ENCODE measurements at regions not wholly inside any gene's neighbourhood (a gene's known extent, or its start where the extent isn't known, plus 50 kb on each side); places are given as distances from the start of the nearest gene placed in this dataset.
A peak's percentile ranks its signal among the peaks of the same experiment; 100 is the strongest.
"Not testable (repeated sequence)": the region's sequence is repeated elsewhere in the genome, so short reads cannot be mapped to it uniquely, and the experiment has no call there.

DNA sequence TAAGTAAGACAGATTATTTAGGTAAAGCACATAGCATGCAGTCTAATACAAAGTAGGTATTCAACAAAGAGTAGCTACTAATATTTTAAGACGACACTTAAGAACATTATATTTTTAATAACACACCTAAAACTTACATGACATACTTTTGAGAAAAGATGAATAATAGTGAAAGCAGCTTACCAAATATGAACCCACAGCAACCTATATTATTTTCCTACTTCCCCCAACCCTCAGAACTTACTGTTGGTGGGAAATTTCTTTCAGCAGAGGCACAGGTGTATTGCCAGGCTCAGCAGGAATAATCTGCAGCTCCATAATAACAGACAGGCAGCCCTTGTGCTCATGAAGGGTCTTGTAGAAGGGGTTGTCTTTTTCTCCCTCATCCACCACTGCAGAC is 498.9 kb downstream of the GLUD2 start:
- no peaks in the 10 kb centered on the region for H3K36me3 Mint-ChIP-seq (ENCODE audit: low read depth)
- no peak overlapping the region for H3K4me3 Mint-ChIP-seq

DNA sequence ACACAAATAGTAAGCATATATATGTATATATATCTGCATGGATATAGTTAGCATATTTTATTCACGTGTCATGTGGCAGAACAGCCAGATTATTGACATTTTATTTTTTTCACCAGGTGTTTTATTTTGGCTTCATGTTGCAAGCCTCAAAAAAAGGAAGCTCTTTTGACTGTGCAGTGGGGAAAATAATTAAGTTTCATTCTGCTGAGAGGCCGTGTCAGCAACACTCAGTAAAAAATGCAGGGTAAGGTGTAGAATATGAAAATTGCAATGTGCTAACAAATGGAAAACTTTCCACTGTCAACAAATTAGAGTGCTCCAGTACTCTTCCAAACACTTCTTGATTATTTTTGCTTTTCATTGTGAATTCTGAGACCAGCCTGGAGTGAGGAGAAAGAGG is 511.5 kb downstream of the GLUD2 start:
- Mint-ChIP-seq H3K9me3 (no peaks in the 10 kb centered on the region), H3K36me3 (ENCODE audit: low read depth) (no peaks in the 10 kb centered on the region), H3K4me1 (ENCODE audit: low read depth) (no peaks in the 10 kb centered on the region), H3K4me3 (peak overlapping the region; percentile 30), H3K27ac (no peak overlapping the region), H3K27me3 (no peaks in the 10 kb centered on the region)
- intact Hi-C loops (cut with micrococcal nuclease) = no loop called here

More for the DNA sequence above, 498.9 kb downstream of the GLUD2 start:
- no peaks in the 10 kb centered on the region for H3K27me3 Mint-ChIP-seq
- intact Hi-C loops (cut with micrococcal nuclease) = no loop called here
- no peak overlapping the region for H3K27ac Mint-ChIP-seq
- H3K9me3 Mint-ChIP-seq = peaks cover 9% of the 10 kb centered on the region
- H3K4me1 Mint-ChIP-seq (ENCODE audit: low read depth) = no peaks in the 10 kb centered on the region

DNA sequence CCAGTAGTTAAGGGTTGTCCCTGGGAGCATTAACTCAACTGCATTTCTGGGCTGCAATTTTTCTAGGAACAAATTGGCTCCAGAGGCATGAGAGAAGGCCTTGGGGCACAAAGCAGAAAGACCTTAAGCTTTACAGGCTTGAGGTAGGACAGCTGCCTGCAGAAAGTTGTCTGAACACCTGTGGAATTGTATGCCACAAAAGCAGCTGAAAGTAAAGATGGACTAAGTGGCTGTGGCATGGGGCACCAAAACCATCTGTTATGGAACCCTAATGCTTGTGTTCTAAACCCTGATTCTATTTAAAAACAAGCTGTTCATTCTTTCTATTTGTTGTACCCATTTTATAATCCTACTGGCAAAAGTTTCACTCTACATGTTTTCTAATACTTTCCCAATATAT is 515.2 kb downstream of the GLUD2 start:
- Mint-ChIP-seq H3K4me3 (no peak overlapping the region), H3K27me3 (no peaks in the 10 kb centered on the region), H3K27ac (no peak overlapping the region), H3K4me1 (ENCODE audit: low read depth) (no peaks in the 10 kb centered on the region), H3K9me3 (no peaks in the 10 kb centered on the region), H3K36me3 (ENCODE audit: low read depth) (no peaks in the 10 kb centered on the region)
- intact Hi-C loops (cut with micrococcal nuclease) = no loop called here

DNA sequence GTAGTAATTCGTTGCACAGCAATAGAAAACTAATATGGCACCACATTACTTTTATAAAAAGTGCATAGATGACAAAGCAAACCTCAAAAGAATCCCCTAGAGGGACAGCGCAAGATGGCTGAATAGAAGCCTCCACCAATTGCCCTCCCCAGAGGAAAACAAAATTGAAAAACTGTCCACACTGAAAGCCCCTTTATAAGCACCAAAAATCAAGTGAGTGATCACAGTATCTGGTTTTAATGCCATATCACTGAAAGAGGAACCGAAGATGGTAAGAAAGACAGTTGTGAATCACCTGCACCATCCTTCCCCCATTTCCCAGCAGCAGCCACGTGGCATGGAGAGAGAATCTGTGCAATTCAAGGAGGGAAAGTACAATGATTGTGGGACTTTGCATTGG is 522.2 kb downstream of the GLUD2 start:
- intact Hi-C loops (cut with micrococcal nuclease) = no loop called here
- no peaks in the 10 kb centered on the region for H3K36me3 Mint-ChIP-seq (ENCODE audit: low read depth)
- no peak overlapping the region for H3K27ac Mint-ChIP-seq
- H3K27me3 Mint-ChIP-seq = no peaks in the 10 kb centered on the region
- no peaks in the 10 kb centered on the region for H3K9me3 Mint-ChIP-seq
- no peak overlapping the region for H3K4me3 Mint-ChIP-seq
- no peaks in the 10 kb centered on the region for H3K4me1 Mint-ChIP-seq (ENCODE audit: low read depth)

DNA sequence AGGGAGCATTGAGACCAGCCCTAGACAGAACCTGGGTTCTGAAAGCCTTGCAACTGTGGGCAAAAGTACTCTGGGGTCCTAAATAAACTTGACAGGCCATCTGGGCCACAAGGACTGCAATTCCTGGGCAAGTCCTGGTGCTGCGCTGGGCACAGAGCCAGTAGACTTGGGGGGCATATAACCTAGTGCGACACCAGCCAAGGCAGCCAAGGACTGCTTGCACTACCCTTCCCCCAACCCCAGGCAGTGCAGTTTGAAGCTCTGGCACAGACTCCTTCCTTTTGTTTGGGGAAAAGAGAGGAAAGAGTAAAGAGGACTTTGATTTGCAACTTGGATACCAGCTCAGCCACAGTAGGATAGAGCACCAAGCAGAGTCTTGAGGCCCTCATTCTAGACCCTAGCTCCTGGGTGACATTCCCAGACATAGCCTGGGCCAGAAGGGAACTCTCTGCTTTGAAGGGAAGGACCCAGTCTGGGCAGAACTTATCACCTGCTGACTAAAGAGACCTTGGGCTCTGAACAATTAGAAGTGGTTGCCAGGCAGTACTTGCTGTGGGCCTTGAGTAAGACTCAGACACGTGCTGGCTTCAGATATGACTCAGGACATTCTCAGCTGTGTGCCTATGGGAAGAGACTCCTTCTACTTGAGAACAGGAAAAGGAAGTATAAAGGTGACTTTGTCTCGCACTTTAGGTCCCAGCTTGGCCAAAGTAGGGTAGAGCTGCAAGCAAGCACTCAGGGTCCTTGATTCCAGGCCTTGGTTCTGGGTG is 522.8 kb downstream of the GLUD2 start:
- intact Hi-C loops (cut with micrococcal nuclease) = no loop called here
- H3K4me3 Mint-ChIP-seq = no peak overlapping the region
- H3K27ac Mint-ChIP-seq = no peak overlapping the region
- H3K9me3 Mint-ChIP-seq = no peaks in the 10 kb centered on the region
- H3K36me3 Mint-ChIP-seq (ENCODE audit: low read depth) = no peaks in the 10 kb centered on the region
- no peaks in the 10 kb centered on the region for H3K4me1 Mint-ChIP-seq (ENCODE audit: low read depth)
- no peaks in the 10 kb centered on the region for H3K27me3 Mint-ChIP-seq

DNA sequence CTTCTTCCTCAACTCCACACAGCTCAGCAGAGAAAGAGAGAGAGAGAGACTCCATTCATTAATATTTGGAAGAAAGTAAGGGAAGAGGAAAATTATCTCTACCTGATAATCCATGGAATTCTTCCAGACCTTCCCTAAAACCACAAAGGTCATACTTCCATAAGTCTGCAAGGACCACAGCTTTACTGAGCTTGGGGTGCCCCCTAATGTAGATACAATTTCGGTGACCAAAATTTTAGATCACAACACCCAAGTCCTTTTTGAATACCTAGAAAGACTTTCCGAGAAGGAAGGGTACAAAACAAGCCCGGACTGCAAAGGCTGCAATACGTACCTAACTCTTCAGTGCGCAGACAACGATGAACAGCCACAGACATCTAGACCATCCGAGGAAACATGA is 523.9 kb downstream of the GLUD2 start:
- no peaks in the 10 kb centered on the region for H3K9me3 Mint-ChIP-seq
- intact Hi-C loops (cut with micrococcal nuclease) = no loop called here
- H3K4me1 Mint-ChIP-seq (ENCODE audit: low read depth) = no peaks in the 10 kb centered on the region
- no peak overlapping the region for H3K4me3 Mint-ChIP-seq
- no peaks in the 10 kb centered on the region for H3K27me3 Mint-ChIP-seq
- no peaks in the 10 kb centered on the region for H3K36me3 Mint-ChIP-seq (ENCODE audit: low read depth)
- no peak overlapping the region for H3K27ac Mint-ChIP-seq

DNA sequence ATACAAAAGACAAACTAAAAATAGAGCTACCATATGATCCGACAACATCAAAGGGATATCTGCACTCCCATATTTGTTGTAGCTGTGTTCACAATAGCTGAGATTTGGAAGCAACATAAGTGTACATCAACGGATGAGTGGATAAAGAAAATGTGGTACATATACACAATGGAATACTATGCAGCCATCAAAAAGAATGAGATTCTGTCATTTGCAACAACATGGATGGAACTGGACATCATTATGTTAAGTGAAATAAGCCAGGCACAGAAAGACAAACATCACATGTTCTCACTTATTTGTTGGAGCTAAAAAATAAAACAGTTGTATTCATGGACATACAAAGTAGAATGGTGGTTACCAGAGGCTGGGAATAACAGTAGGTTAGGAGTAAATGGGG is 527.0 kb downstream of the GLUD2 start:
- H3K27me3 Mint-ChIP-seq; H3K27ac Mint-ChIP-seq; H3K4me3 Mint-ChIP-seq; H3K36me3 Mint-ChIP-seq (ENCODE audit: low read depth); intact Hi-C loops (cut with micrococcal nuclease); H3K4me1 Mint-ChIP-seq (ENCODE audit: low read depth); H3K9me3 Mint-ChIP-seq: not testable (repeated sequence)

DNA sequence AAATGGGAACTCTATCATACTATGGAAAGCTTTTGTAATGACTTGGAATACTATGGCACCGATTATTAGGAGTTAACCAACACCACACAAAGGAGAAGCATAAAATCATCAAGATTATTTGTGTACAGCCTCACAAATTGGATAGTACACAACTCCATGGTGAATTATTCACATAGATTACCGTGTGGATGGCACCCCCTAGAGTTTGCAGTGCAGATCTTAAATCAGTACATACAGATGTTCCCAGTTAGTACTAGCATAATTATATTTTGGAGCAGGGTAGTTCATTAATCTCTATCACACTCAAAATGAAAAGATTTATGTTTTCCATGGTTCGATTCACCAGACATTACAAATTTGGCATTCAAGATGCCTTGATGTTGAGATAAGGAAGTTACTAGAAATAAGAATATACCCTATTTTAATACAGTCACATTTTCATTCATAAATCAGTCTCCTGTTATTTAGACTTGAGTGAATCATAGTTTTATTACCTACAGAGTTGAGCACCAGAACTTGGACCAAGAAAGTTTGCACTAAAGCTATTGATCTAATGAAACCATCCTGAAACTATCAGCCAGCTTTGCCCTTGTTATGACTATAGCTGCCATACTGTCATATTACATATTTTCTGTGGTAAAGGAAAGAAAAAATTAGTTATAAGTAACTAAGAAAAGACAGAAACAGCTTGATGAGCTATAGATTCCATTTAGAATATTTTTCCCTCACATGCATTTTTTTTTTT is 531.8 kb downstream of the GLUD2 start:
- no peak overlapping the region for H3K4me3 Mint-ChIP-seq
- no peak overlapping the region for H3K27ac Mint-ChIP-seq
- intact Hi-C loops (cut with micrococcal nuclease) = loop anchor here (5.0 kb wide), 1 partner anchor 787 kb away; no protein-coding TSS in a partner anchor
- H3K27me3 Mint-ChIP-seq = no peaks in the 10 kb centered on the region
- no peaks in the 10 kb centered on the region for H3K4me1 Mint-ChIP-seq (ENCODE audit: low read depth)
- H3K9me3 Mint-ChIP-seq = no peaks in the 10 kb centered on the region
- no peaks in the 10 kb centered on the region for H3K36me3 Mint-ChIP-seq (ENCODE audit: low read depth)

DNA sequence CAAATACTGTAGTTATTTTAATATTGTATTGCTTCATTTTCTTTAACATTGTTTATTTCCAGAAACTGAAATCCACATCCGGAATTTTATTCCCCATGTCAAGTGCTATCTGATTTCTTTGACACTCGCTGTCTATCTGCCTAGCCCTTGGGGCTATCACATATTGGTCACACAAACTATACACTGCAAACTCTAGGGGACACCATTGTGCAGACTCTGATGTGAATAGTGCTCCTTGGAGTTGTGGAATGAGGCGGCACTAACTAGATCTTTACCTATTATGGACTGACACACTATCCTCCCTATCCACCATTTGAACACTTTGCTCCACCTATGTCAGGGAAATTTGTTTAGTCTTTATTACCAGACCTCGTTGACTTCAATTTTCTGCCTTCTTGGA is 534.5 kb downstream of the GLUD2 start:
- Mint-ChIP-seq H3K4me3 (no peak overlapping the region), H3K9me3 (no peaks in the 10 kb centered on the region), H3K27ac (no peak overlapping the region), H3K36me3 (ENCODE audit: low read depth) (no peaks in the 10 kb centered on the region), H3K27me3 (no peaks in the 10 kb centered on the region), H3K4me1 (ENCODE audit: low read depth) (no peaks in the 10 kb centered on the region)
- intact Hi-C loops (cut with micrococcal nuclease) = no loop called here

DNA sequence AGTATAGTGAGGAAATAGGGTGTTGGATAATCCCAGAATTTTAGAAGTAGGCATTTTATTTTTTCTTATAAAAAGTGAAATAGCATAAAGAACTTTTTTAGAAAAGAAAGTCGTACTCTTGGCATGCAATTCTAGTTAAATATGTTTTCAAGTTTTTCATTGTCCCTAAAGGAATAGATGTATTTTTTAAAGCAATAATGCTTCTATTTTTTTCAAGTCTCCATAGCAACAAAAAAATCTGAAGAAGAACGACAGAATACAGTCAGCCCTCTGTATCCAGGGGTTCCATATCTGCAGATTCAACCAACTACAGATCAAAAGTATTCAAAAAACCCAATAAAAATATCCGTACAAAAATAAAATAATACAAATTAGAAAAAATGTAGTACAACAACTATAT is 538.2 kb downstream of the GLUD2 start:
- no peaks in the 10 kb centered on the region for H3K27me3 Mint-ChIP-seq
- H3K4me1 Mint-ChIP-seq (ENCODE audit: low read depth) = no peaks in the 10 kb centered on the region
- H3K36me3 Mint-ChIP-seq (ENCODE audit: low read depth) = no peaks in the 10 kb centered on the region
- intact Hi-C loops (cut with micrococcal nuclease) = no loop called here
- H3K9me3 Mint-ChIP-seq = no peaks in the 10 kb centered on the region
- no peak overlapping the region for H3K27ac Mint-ChIP-seq
- no peak overlapping the region for H3K4me3 Mint-ChIP-seq

DNA sequence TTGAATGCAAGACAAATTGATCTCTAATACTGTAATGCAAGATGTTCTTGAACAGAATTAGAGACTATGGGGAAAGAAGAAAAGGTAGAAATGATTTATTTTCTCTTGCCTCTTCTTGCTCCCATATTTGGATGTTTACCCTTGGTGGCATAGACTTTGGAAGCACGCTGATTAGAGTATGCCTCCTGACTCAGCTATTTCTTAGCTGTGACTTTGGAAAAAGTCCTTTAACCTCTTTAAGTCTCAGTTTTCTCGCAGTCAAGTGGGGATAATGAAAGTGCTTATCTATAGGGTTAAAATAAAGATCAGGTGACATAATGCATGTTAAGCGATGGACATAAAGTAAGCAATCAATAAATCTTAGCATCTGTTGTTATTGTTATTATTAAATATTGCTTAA is 545.5 kb downstream of the GLUD2 start:
- intact Hi-C loops (cut with micrococcal nuclease) = no loop called here
- no peaks in the 10 kb centered on the region for H3K9me3 Mint-ChIP-seq
- H3K4me1 Mint-ChIP-seq (ENCODE audit: low read depth) = no peaks in the 10 kb centered on the region
- no peak overlapping the region for H3K27ac Mint-ChIP-seq
- no peak overlapping the region for H3K4me3 Mint-ChIP-seq
- H3K27me3 Mint-ChIP-seq = no peaks in the 10 kb centered on the region
- H3K36me3 Mint-ChIP-seq (ENCODE audit: low read depth) = no peaks in the 10 kb centered on the region

DNA sequence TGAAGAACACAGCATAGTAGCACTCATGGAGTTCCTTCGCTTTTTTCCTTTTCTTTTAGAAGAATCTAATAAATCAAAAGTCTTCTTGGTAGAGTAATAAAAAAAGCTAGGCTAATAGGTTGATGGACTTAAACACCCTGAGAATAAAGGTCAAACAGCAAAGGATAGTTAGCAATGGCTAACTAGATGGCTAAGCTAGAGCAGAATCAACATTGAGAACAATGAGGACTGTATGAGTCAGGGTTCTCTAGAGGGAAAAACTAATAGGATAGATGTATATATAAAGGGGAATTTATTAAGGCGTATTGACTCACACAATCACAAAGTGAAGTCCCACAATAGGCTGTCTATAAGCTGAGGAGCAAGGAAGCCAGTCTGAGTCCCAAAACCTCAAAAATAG is 550.9 kb downstream of the GLUD2 start:
- H3K4me1 Mint-ChIP-seq (ENCODE audit: low read depth) = no peaks in the 10 kb centered on the region
- no peak overlapping the region for H3K4me3 Mint-ChIP-seq
- H3K27me3 Mint-ChIP-seq = no peaks in the 10 kb centered on the region
- H3K36me3 Mint-ChIP-seq (ENCODE audit: low read depth) = no peaks in the 10 kb centered on the region
- H3K9me3 Mint-ChIP-seq = no peaks in the 10 kb centered on the region
- no peak overlapping the region for H3K27ac Mint-ChIP-seq
- intact Hi-C loops (cut with micrococcal nuclease) = no loop called here

DNA sequence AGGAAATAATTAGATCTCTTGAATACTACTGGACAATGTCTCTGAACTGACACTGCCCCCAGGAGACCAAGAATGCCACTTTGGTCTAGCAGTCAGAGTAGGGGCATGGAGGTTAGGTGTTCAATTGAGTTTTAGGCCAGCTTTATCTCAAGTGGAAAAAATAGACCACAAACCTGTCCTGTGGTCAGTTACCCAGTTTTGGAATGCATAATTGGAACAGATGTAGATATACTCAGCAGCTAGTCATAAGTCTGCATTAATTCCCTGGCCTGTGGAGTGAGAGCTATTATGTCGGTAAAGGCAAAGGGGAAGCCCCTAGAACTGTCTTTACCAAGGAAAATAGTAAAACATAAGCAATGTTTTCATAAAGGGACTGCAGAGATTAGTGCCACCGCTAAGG is 587.7 kb downstream of the GLUD2 start:
- H3K36me3 Mint-ChIP-seq (ENCODE audit: low read depth) = no peaks in the 10 kb centered on the region
- H3K4me3 Mint-ChIP-seq = no peak overlapping the region
- H3K9me3 Mint-ChIP-seq = peaks cover 11% of the 10 kb centered on the region
- H3K4me1 Mint-ChIP-seq (ENCODE audit: low read depth) = no peaks in the 10 kb centered on the region
- H3K27me3 Mint-ChIP-seq = no peaks in the 10 kb centered on the region
- intact Hi-C loops (cut with micrococcal nuclease) = no loop called here
- no peak overlapping the region for H3K27ac Mint-ChIP-seq

DNA sequence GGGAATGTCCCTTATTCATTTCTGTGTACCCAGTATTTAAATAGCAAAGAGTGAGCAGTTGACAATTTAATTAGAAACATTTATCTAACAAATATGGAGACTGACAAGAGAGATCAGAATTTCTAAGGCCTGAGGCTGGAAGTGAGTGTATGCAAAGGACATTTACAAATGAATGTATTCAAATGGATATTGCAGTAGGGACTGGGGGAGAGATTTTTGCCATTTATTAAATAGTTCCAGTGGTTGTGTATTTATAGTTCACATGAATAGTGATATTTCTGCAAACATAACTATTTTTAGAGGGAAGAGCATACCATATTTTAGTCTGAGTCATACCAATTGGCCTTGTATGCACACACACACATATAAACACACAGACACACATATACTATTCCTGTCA is 592.4 kb downstream of the GLUD2 start:
- Mint-ChIP-seq H3K27me3 (no peaks in the 10 kb centered on the region), H3K4me1 (ENCODE audit: low read depth) (peaks cover 5% of the 10 kb centered on the region), H3K9me3 (no peaks in the 10 kb centered on the region), H3K36me3 (ENCODE audit: low read depth) (no peaks in the 10 kb centered on the region), H3K4me3 (no peak overlapping the region), H3K27ac (no peak overlapping the region)
- intact Hi-C loops (cut with micrococcal nuclease) = no loop called here

DNA sequence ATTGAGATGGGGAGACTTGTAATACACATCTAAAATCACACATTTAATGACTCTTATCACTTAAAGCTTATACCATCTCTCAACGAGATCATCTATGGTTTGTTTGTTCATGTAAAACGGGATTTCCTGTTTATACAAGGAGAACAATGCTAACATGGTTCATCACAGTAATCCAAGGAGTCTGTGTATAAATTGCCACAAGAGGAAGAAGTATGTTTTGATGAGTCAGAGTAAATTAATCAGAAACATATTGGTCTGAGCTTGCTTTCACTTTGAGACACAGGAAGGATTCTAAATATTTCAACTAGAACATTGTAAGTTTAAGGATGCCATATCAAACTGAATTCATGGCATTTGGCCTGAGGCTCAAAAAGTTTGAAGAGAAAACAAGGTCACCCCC is 594.1 kb downstream of the GLUD2 start:
- no peak overlapping the region for H3K4me3 Mint-ChIP-seq

More for the DNA sequence above, 594.1 kb downstream of the GLUD2 start:
- Mint-ChIP-seq H3K9me3 (no peaks in the 10 kb centered on the region), H3K4me1 (ENCODE audit: low read depth) (peaks cover 5% of the 10 kb centered on the region), H3K27ac (no peak overlapping the region), H3K36me3 (ENCODE audit: low read depth) (no peaks in the 10 kb centered on the region), H3K27me3 (no peaks in the 10 kb centered on the region)
- intact Hi-C loops (cut with micrococcal nuclease) = no loop called here
